ENCODE measurements at regions not wholly inside any gene's neighbourhood (a gene's known extent, or its start where the extent isn't known, plus 50 kb on each side); places are given as distances from the start of the nearest gene placed in this dataset.

- TF ChIP-seq CTCF (IDR thresholded peaks at IDR 0.05) (no peak), POLR2AphosphoS5 (IDR thresholded peaks at IDR 0.05; ENCODE audit: insufficient read depth in 1 of 2, low read depth in 1 of 2) (no peak)
Measured at GRCh38 chr9:23319092-23319491, 506.9 kb downstream of the ELAVL2 start.

Data from vagina (tissue), 2 donors.